ENCODE measurements at regions not wholly inside any gene's neighbourhood (a gene's known extent, or its start where the extent isn't known, plus 50 kb on each side); places are given as distances from the start of the nearest gene placed in this dataset.

DNA sequence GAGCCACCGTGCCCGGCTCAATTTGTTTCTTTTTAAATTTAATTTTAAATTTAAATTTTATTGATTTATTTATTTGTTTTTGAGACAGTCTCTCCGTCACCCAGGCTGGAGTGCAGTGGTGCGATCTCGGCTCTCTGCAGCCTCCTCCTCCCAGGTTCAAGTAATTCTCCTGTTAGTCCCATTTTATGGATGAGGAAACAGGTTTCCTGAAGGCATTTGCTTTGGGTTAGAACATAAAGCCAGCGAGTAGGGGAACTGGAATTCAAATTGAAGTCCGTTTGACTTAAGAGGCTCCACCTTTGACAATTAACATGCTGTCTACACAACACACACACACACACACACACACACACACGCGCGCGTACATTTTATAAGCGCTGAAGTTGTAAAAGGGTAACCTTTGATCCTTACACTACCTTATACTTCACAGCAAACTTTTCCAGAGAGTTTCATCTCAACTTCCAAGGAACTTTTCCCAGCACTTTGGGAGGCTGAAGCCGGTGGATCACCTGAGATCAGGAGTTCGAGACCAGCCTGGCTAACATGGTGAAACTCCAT lies 232.0 kb downstream of the BCAS1 start:
- H3K4me3 Mint-ChIP-seq (ENCODE audit: unreplicated experiment) = no peak overlapping the region
- no peaks in the 10 kb centered on the region for H3K36me3 Mint-ChIP-seq (ENCODE audit: low read depth, unreplicated experiment)
- H3K4me1 Mint-ChIP-seq (ENCODE audit: unreplicated experiment) = peaks cover 3% of the 10 kb centered on the region
- H3K9me3 Mint-ChIP-seq (ENCODE audit: unreplicated experiment) = no peaks in the 10 kb centered on the region
- peaks cover 3% of the 10 kb centered on the region for H3K27me3 Mint-ChIP-seq (ENCODE audit: unreplicated experiment)
- no peak for DNase-seq (ENCODE audit: low spot score)
- no peak for TF ChIP-seq CTCF (IDR thresholded peaks at IDR 0.05; ENCODE audit: unreplicated experiment)
- no peak overlapping the region for H3K27ac Mint-ChIP-seq (ENCODE audit: unreplicated experiment)

DNA sequence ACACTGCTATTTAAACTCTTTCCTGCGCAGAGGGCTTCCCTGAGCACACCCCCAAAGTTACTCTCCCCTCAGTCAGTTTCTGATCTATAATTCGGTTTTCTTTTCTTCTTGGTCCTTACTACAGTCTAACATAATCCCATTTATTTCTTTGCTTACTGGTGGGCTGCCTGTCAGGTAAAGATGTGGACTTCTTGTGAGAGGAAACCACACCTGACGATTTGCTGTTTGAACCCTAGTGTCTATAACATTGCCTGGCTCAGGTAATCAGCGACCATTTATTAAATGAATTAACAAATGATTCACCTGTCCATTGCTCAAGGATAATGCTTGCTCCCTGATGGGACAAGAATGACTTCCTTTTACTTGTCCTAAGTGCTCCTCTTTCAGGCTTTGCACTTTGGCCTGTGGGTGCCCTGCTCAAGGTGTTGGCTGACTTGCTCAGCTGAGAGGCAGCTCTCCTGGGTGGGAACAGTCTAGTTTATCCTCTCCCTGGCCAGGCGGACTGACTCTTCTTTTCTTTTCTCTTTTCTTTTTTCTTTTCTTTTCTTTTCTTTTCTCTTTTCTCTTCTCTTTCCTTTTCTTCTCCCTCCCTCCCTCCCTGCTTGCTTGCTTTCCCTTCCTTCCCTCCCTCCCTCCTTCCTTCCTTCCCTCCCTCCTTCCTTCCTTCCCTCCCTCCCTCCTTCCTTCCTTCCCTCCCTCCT lies 233.1 kb downstream of the BCAS1 start:
- Mint-ChIP-seq H3K4me1 (ENCODE audit: unreplicated experiment) (peaks cover 3% of the 10 kb centered on the region), H3K4me3 (ENCODE audit: unreplicated experiment) (no peak overlapping the region), H3K36me3 (ENCODE audit: low read depth, unreplicated experiment) (no peaks in the 10 kb centered on the region), H3K9me3 (ENCODE audit: unreplicated experiment) (no peaks in the 10 kb centered on the region), H3K27me3 (ENCODE audit: unreplicated experiment) (peaks cover 3% of the 10 kb centered on the region), H3K27ac (ENCODE audit: unreplicated experiment) (no peak overlapping the region)
- no peak for TF ChIP-seq CTCF (IDR thresholded peaks at IDR 0.05; ENCODE audit: unreplicated experiment)
- no peak for DNase-seq (ENCODE audit: low spot score)

GRCh38 chr20:53834749-53835148 lies 235.6 kb downstream of the BCAS1 start:
- no peak for DNase-seq (ENCODE audit: low spot score)
- Mint-ChIP-seq H3K27ac (ENCODE audit: unreplicated experiment) (no peak overlapping the region), H3K9me3 (ENCODE audit: unreplicated experiment) (no peaks in the 10 kb centered on the region), H3K36me3 (ENCODE audit: low read depth, unreplicated experiment) (no peaks in the 10 kb centered on the region), H3K4me1 (ENCODE audit: unreplicated experiment) (peaks cover 11% of the 10 kb centered on the region), H3K4me3 (ENCODE audit: unreplicated experiment) (no peak overlapping the region), H3K27me3 (ENCODE audit: unreplicated experiment) (peaks cover 3% of the 10 kb centered on the region)
- no peak for TF ChIP-seq CTCF (IDR thresholded peaks at IDR 0.05; ENCODE audit: unreplicated experiment)

DNA sequence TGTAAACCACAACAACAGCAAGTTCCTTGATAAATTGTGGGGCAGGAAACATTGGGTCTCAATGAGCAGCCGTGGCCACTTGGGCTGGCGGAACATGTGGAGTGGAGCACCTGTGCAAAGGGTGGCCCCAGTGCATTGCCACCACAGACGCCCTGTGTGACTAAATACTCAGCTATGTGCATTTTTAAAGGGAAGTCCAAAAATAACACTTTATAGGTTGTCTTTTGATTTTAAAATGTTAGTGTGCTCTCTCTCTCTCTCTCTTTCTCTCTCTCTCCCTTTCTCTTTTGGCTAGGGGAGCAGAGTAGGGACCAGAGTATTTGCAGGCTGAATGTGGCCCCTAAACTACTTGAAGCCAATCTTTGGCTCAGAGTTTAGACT lies 236.3 kb downstream of the BCAS1 start:
- Mint-ChIP-seq H3K9me3 (ENCODE audit: unreplicated experiment) (no peaks in the 10 kb centered on the region), H3K4me1 (ENCODE audit: unreplicated experiment) (peaks cover 16% of the 10 kb centered on the region), H3K4me3 (ENCODE audit: unreplicated experiment) (no peak overlapping the region), H3K27me3 (ENCODE audit: unreplicated experiment) (peaks cover 1% of the 10 kb centered on the region), H3K27ac (ENCODE audit: unreplicated experiment) (no peak overlapping the region), H3K36me3 (ENCODE audit: low read depth, unreplicated experiment) (no peaks in the 10 kb centered on the region)
- no peak for TF ChIP-seq CTCF (IDR thresholded peaks at IDR 0.05; ENCODE audit: unreplicated experiment)
- no peak for DNase-seq (ENCODE audit: low spot score)

GRCh38 chr20:53833333-53834061 lies 236.9 kb downstream of the BCAS1 start:
- Mint-ChIP-seq H3K27ac (ENCODE audit: unreplicated experiment) (no peak overlapping the region), H3K27me3 (ENCODE audit: unreplicated experiment) (peaks cover 1% of the 10 kb centered on the region), H3K36me3 (ENCODE audit: low read depth, unreplicated experiment) (no peaks in the 10 kb centered on the region), H3K4me1 (ENCODE audit: unreplicated experiment) (peaks cover 21% of the 10 kb centered on the region), H3K9me3 (ENCODE audit: unreplicated experiment) (no peaks in the 10 kb centered on the region), H3K4me3 (ENCODE audit: unreplicated experiment) (no peak overlapping the region)
- no peak for DNase-seq (ENCODE audit: low spot score)
- no peak for TF ChIP-seq CTCF (IDR thresholded peaks at IDR 0.05; ENCODE audit: unreplicated experiment)
